OCI-LY1 (cell line): ENCODE measurements at regions not wholly inside any gene's neighbourhood (a gene's known extent, or its start where the extent isn't known, plus 50 kb on each side); places are given as distances from the start of the nearest gene placed in this dataset.

Source experiments
- H2AFZ ChIP-seq: fragments of 200-600 bp; sonication (generic), shearing (Covaris generic); 2 replicates; pipeline ENCODE4 v1.6.0; 2014; ENCODE audit warnings: antibody characterized with exemption, mild to moderate bottlenecking, low read length
- H3F3A ChIP-seq: fragments of 200-600 bp; sonication (generic), shearing (Covaris generic); 2 replicates; pipeline ENCODE4 v1.6.0; 2014; ENCODE audit warnings: mild to moderate bottlenecking, antibody characterized with exemption, low read length, moderate library complexity; ENCODE audit not compliant: insufficient read depth
- H3K27ac ChIP-seq: fragments of 200-600 bp; sonication (generic); 2 replicates; pipeline ENCODE4 v1.5.1; 2014; ENCODE audit warnings: low read length, mixed run types, mild to moderate bottlenecking, low read depth; ENCODE audit not compliant: poor library complexity, severe bottlenecking
- H3K27me3 ChIP-seq: fragments of 200-600 bp; sonication (generic); 2 replicates; pipeline ENCODE4 v1.6.0; 2014; ENCODE audit warnings: antibody characterized with exemption, mild to moderate bottlenecking, low read length, moderate library complexity; ENCODE audit not compliant: insufficient read depth
- H3K36me3 ChIP-seq: fragments of 200-600 bp; sonication (generic); 2 replicates; pipeline ENCODE4 v1.6.1; 2014; ENCODE audit warnings: mild to moderate bottlenecking, antibody characterized with exemption, low read length, moderate library complexity, mixed read lengths; ENCODE audit not compliant: insufficient read depth
- H3K4me1 ChIP-seq: fragments of 200-600 bp; sonication (generic); 2 replicates; pipeline ENCODE4 v1.5.1; 2014; ENCODE audit warnings: mild to moderate bottlenecking, low read length, moderate library complexity; ENCODE audit not compliant: insufficient read depth, severe bottlenecking
- H3K4me2 ChIP-seq: fragments of 200-600 bp; sonication (generic), shearing (Covaris generic); 2 replicates; pipeline ENCODE4 v1.6.1; 2014; ENCODE audit warnings: low read length
- H3K4me3 ChIP-seq: fragments of 200-600 bp; sonication (generic); 2 replicates; pipeline ENCODE4 v1.5.1; 2014; ENCODE audit warnings: low read length, low read depth, mild to moderate bottlenecking, mixed read lengths; ENCODE audit not compliant: poor library complexity, severe bottlenecking
- H3K79me2 ChIP-seq: fragments of 200-600 bp; shearing (Covaris generic); 2 replicates; pipeline ENCODE4 v1.6.1; 2016; ENCODE audit warnings: mixed run types, low read length, mixed read lengths; ENCODE audit not compliant: insufficient read depth
- H3K9ac ChIP-seq: fragments of 200-600 bp; sonication (generic), shearing (Covaris generic); 2 replicates; pipeline ENCODE4 v1.6.1; 2014; ENCODE audit warnings: mild to moderate bottlenecking, low read length, mixed read lengths
- H3K9me2 ChIP-seq: fragments of 200-600 bp; sonication (generic), shearing (Covaris generic); 2 replicates; pipeline ENCODE4 v1.6.1; 2014; ENCODE audit warnings: low read depth, mild to moderate bottlenecking, low read length, mixed read lengths
- H3K9me3 ChIP-seq: fragments of 200-600 bp; shearing (Covaris generic); 2 replicates; pipeline ENCODE4 v1.6.1; 2014; ENCODE audit warnings: low read length, mixed read lengths
- H4K20me1 ChIP-seq: fragments of 200-600 bp; sonication (generic), shearing (Covaris generic); 2 replicates; pipeline ENCODE4 v1.6.0; 2016; ENCODE audit warnings: mild to moderate bottlenecking, low read length; ENCODE audit not compliant: insufficient read depth
- CTCF ChIP-seq: fragments of 200-600 bp; sonication (generic), shearing (Covaris generic); IDR thresholded peaks from 2 replicates; pipeline ENCODE4 v1.5.1; 2017; ENCODE audit warnings: mild to moderate bottlenecking, antibody characterized with exemption, low read length, moderate library complexity, mixed read lengths
- EZH2 ChIP-seq: fragments of 200-600 bp; sonication (generic), shearing (Covaris generic); IDR thresholded peaks from 2 replicates; pipeline ENCODE4 v1.8.0; 2017; ENCODE audit warnings: borderline replicate concordance, mixed run types, mild to moderate bottlenecking, antibody characterized with exemption, low read length, moderate library complexity, mixed read lengths

GRCh38 chr4:107408968-107409367, 311.1 kb downstream of the PAPSS1 start:
- Histone ChIP-seq H3K36me3 (no peaks in the 10 kb centered on the region), H3K79me2 (no peaks in the 10 kb centered on the region), H3K27ac (no peak overlapping the region), H3K4me3 (no peak overlapping the region), H3F3A (no peaks in the 10 kb centered on the region), H3K27me3 (no peaks in the 10 kb centered on the region), H3K9me3 (no peaks in the 10 kb centered on the region), H3K4me2 (no peak overlapping the region), H3K9ac (no peak overlapping the region), H2AFZ (no peak overlapping the region), H3K4me1 (no peaks in the 10 kb centered on the region), H4K20me1 (no peaks in the 10 kb centered on the region), H3K9me2 (no peaks in the 10 kb centered on the region)
- TF ChIP-seq CTCF (no peak), EZH2 (no peak)

GRCh38 chr4:107404591-107405300, 315.3 kb downstream of the PAPSS1 start:
- no peak overlapping the region for H2AFZ ChIP-seq
- H3K36me3 ChIP-seq, result no peaks in the 10 kb centered on the region
- TF ChIP-seq EZH2 (no peak), CTCF (no peak)
- H3F3A ChIP-seq, result no peaks in the 10 kb centered on the region
- H3K27ac ChIP-seq, result no peak overlapping the region
- H3K9me2 ChIP-seq, result no peaks in the 10 kb centered on the region
- H3K79me2 ChIP-seq, result no peaks in the 10 kb centered on the region
- H3K27me3 ChIP-seq, result no peaks in the 10 kb centered on the region
- no peaks in the 10 kb centered on the region for H3K9me3 ChIP-seq
- H3K4me3 ChIP-seq, result no peak overlapping the region
- H3K4me1 ChIP-seq, result no peaks in the 10 kb centered on the region
- no peak overlapping the region for H3K9ac ChIP-seq
- H4K20me1 ChIP-seq, result no peaks in the 10 kb centered on the region
- H3K4me2 ChIP-seq, result no peak overlapping the region

- H3K4me2 ChIP-seq, result no peak overlapping the region
- no peaks in the 10 kb centered on the region for H3K79me2 ChIP-seq
- no peak overlapping the region for H3K27ac ChIP-seq
- H3K9me2 ChIP-seq, result no peaks in the 10 kb centered on the region
- H3K36me3 ChIP-seq, result no peaks in the 10 kb centered on the region
- H3K4me1 ChIP-seq, result no peaks in the 10 kb centered on the region
- no peak for TF ChIP-seq EZH2
- TF ChIP-seq CTCF, result no peak
- no peaks in the 10 kb centered on the region for H4K20me1 ChIP-seq
- no peak overlapping the region for H3K4me3 ChIP-seq
- no peaks in the 10 kb centered on the region for H3F3A ChIP-seq
- no peaks in the 10 kb centered on the region for H3K9me3 ChIP-seq
- no peak overlapping the region for H2AFZ ChIP-seq
- no peaks in the 10 kb centered on the region for H3K27me3 ChIP-seq
- H3K9ac ChIP-seq, result no peak overlapping the region
Observed at GRCh38 chr4:107402291-107402690, 317.7 kb downstream of the PAPSS1 start.
